Fibroblast of peridontal ligament (primary cell): ENCODE measurements at regions not wholly inside any gene's neighbourhood (a gene's known extent, or its start where the extent isn't known, plus 50 kb on each side); places are given as distances from the start of the nearest gene placed in this dataset.
"Not testable (repeated sequence)": the region's sequence is repeated elsewhere in the genome, so short reads cannot be mapped to it uniquely, and the experiment has no call there.

ENCODE experiments used
- DNase-seq: peaks from one replicate; pipeline ENCODE4 v3.0.0-alpha.2; 2010; ENCODE audit errors: extremely low read depth

DNA sequence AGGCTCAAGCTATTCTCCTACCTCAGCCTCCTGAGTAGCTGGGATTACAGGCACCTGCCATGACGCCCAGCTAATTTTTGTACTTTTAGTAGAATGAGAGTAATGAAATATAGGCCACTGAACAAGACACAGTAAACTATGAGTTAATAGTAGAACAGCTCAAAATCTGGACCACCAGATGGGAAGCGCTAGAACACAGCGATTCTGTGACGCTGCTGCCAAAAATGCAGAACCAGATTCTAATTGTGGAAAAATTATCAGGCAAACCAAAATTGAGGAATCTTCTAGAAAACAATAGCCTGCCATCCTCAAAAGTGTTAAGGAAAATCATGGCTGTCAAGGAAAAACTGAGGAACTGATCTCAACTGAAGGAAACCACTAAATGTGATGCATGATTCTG, 111.4 kb upstream of the TIAM1 start:
- no peak for DNase-seq

- no peak for DNase-seq
Observed at GRCh38 chr21:31450980-31451379, 106.9 kb upstream of the TIAM1 start.

GRCh38 chr21:31449921-31450535, 106.0 kb upstream of the TIAM1 start:
- DNase-seq, result no peak

- no peak for DNase-seq
Observed at GRCh38 chr21:31448496-31448895, 104.4 kb upstream of the TIAM1 start.

GRCh38 chr21:31447505-31447904, 103.4 kb upstream of the TIAM1 start:
- DNase-seq, result no peak

DNA sequence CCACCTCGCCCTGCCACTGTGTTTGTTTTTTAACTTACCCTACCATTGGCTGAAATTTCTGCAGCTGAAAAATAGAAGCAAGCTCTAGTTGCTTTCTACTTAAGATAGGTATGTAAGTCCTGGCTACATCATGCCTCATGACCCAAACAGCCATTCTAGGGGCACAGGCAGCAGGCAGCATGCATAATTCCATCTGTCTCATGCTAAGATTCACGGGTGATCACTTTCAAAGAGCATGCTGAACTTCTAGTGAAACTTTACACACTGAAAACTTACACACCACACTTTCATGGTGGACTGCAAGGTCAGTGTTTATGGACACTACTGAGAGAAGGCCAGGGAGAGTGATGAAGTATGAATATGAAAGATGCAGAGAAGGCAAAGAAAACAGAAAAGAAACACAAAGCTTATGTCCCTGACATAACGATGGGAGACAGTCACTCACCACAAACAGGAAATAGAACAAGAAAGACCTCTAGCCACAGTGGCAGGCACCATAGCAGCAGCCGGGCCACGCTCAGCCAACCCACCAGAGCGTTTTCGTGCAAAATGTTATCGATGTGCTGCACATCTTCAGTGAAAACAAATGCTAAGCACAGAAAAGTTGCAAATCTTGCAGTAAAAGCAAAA, 102.3 kb upstream of the TIAM1 start:
- DNase-seq, result no peak

DNA sequence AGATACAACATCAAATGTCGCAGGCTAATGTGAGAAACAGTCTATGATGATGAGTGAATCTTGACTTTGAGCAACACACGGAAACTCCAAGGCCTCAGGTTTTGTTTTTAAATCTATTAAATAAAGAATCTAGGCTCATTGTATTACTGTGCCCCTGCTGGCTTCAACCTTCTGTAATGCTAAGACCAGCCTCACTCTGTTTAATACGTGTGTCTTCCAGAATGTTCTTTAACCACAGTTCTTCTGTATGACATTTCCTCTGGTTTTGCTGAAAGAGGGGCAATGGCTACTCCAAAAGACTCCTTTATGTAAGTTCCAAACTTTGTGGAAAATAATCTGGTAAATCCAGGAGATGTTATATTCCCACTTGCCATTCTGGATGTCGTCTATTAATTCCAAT, 101.1 kb upstream of the TIAM1 start:
- no peak for DNase-seq

DNA sequence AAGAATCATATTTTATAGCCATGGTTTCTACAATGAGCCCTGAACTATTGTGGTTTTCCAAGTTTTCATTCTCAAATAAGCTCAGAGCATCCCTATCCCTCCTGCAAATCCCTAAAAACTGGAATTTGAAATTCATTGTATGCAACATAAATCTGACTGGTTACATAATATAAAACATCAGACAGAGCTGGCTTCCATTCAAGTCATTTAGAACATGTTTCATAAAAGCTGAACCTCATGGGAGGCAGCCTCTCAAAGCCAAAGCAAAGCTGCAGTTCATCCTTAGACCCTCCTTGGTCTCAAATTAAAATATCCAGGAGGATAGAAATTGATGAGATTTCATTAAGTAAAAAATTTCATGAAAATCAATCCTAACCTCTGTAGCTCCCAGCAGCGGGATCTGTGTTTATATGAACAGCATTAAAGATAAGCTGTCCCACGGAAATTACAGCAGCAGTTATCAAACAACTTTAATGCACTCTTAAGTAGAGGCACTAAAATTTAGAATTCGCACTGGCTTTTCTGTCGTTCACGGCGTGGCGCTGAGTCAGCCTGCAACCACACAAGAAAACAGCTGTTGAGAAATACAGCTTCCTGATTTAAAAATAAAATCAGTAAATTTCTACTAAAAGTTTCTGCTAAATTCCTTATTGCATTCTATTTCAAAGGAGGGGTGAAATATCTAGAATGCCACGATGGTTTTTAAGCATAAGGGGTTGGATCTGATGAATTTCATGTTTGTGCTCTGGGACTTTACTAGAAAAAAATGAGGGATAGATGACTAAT, 99.9 kb upstream of the TIAM1 start:
- DNase-seq, result no peak

DNA sequence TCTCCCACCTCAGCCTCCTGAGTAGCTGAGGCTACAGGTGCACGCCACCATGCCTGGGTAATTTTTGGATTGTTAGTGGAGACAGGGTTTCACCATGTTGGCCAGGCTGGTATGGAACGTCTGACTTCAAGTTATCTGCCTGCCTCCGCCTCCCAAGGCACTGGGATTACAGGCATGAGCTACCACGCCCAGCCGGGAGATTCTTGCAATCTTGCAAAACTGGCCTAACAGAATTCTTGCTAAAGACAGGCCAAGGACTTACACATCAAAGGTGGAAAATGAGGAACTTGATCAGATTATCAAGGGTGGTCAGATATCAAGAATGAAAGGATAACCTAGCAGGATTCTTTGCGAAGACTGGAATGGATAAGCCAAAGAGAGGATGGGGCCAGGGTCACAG, 98.3 kb upstream of the TIAM1 start:
- DNase-seq, result no peak

- DNase-seq, result no peak
Observed at GRCh38 chr21:31429506-31429905, 85.4 kb upstream of the TIAM1 start.

GRCh38 chr21:31426235-31426797, 82.3 kb upstream of the TIAM1 start:
- no peak for DNase-seq

- DNase-seq, result no peak
Observed at GRCh38 chr21:31425138-31425537, 81.1 kb upstream of the TIAM1 start.

DNA sequence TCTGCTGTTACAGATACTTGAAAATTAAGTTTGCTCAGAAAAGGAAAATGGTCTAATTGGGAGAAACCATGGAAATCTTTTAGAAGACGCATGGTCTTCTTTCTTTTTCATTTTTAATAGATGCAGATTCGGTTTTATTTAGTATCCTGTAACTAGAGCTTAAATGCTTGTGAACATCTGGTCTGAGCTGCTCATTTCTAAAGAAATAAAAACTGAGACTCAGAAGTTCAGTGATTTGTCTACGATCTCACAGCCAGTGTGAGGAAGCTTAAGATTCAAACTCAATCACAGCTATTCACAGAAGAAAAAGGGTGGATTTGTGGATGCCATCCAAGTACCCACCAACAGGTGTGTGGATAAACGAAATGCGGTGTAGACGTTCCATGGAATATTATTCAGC, 80.0 kb upstream of the TIAM1 start:
- no peak for DNase-seq

- DNase-seq, result no peak
Observed at GRCh38 chr21:31420988-31421387, 76.9 kb upstream of the TIAM1 start.

- DNase-seq, result no peak
Observed at GRCh38 chr21:31420354-31420753, 76.3 kb upstream of the TIAM1 start.

DNA sequence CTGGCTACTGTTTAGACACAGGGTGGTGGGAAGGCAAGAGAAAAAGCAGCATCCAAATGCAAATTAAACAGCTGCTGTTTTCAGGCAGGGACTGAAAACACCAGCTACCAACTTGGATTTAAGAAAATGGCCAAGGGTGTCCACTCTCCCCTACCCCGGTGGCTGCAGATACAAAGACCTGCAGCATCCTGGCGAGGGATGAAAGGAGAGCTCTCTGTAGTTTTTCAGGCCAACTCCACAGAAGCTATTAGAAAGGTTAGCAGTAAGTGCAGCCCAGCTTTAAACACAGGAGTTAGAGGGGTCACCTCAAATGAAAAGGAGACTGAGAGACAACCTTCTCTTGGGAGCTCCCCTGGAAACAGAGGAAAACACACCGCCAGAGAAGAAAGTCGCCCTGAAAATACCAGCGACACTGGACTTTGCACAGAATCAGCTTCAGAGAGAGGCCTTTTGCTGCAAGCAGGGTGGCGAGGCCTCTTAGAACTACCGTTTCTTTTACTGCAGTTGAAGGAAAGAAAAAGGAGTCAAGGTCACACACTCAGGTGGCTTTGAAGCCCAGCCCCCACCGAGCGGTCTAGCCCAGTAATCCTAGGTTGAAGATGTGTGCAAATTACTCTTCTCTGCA, 74.4 kb upstream of the TIAM1 start:
- no peak for DNase-seq

DNA sequence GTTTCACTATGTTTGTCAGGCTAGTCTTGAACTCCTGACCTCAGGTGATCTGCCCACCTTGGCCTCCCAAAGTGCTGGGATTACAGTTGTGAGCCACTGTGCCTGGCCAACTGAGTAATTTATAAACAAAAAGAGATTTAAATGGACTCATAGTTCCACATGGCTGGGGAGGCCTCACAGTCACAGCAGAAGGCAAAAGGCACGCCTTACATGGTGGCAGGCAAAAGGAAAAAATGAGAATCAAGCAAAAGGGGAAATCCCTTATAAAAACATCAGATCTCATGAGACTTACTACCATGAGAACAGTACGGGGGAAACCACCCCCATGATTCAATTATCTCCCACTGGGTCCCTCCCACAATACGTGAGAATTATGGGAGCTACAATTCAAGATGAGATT, 73.2 kb upstream of the TIAM1 start:
- DNase-seq, result not testable (repeated sequence)

DNA sequence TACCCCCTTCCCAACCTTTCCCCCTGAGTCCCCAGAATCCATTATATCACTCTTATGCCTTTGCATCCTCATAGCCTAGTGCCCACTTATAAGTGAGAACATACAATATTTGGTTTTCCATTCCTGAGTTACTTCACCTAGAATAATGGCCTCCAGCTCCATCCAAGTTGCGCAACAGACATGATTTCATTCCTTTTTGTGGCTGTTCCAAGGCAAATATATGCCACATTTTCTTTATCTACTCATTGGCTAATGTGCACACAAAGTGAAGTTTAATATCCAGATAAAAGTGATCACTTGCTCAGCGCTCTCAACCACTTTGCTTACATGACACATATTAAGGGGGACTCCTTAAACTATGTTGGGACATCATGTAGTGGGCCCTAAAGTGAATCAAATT, 72.4 kb upstream of the TIAM1 start:
- DNase-seq, result no peak

- DNase-seq, result no peak
Observed at GRCh38 chr21:31414263-31415000, 70.4 kb upstream of the TIAM1 start.

GRCh38 chr21:31413698-31414097, 69.6 kb upstream of the TIAM1 start:
- no peak for DNase-seq

GRCh38 chr21:31410499-31411131, 66.6 kb upstream of the TIAM1 start:
- DNase-seq, result no peak
